ENCODE measurements at regions not wholly inside any gene's neighbourhood (a gene's known extent, or its start where the extent isn't known, plus 50 kb on each side); places are given as distances from the start of the nearest gene placed in this dataset.

- Histone ChIP-seq H3K36me3 (ENCODE audit: control insufficient read depth, insufficient read depth, low read length) (peaks cover 4% of the 10 kb centered on the region), H3K4me3 (ENCODE audit: extremely low read depth, insufficient read depth, low read length, poor library complexity, severe bottlenecking) (no peak overlapping the region), H3K4me1 (ENCODE audit: control insufficient read depth, insufficient read depth, low read length, poor library complexity, severe bottlenecking) (no peaks in the 10 kb centered on the region), H3K9me3 (ENCODE audit: control insufficient read depth, low read length) (no peaks in the 10 kb centered on the region), H3K27ac (ENCODE audit: low read depth, low read length, severe bottlenecking) (no peak overlapping the region)
- no CpG with 5 or more reads among the region's 2 CpGs for WGBS, 2 experiments (ENCODE audit: insufficient coverage in 2 of 2)
These were observed 109.8 kb upstream of the HNRNPU start for GRCh38 chr1:244974106-244974505.

DNA sequence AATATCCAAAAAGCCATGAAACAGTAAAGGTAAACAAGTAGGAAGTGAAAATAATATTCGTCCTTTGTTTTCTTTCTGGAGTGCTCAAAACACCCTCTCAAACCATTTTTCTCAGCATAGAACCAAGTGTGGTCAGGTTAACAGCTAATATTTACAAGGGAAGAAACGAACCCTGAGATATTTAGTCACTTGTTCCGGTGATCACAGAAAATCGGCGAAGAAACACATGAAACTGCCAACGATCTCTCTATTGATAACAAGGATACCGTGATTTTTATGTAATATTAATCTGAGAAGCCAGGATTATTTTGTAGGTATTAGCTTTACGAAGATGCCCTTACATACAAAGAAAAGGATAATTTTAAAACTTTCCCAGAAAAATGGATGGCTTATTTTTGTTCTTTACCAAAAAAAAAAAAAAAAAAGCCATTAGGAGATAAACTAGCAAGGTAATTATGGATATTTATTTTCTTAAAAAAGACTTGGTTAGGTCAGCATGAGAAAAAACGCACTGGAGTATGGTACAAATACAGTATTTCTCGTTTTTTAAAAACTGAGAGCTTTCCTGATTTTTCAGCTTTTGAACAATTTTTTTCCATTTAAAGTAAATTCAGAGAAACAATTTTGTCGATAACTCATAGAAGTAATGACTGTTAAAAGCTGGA is 107.3 kb upstream of the HNRNPU start:
- H3K4me1 ChIP-seq (ENCODE audit: control insufficient read depth, insufficient read depth, low read length, poor library complexity, severe bottlenecking) = peaks cover 4% of the 10 kb centered on the region
- H3K9me3 ChIP-seq (ENCODE audit: control insufficient read depth, low read length) = no peaks in the 10 kb centered on the region
- H3K4me3 ChIP-seq (ENCODE audit: extremely low read depth, insufficient read depth, low read length, poor library complexity, severe bottlenecking) = peak overlapping the region; percentile 65
- 15% methylated on average over 6 of the region's 11 CpGs; no CpG with 5 or more reads in 1 of the 2 experiments for WGBS, 2 experiments (ENCODE audit: insufficient coverage in 2 of 2)
- peak overlapping the region; percentile 100 for H3K27ac ChIP-seq (ENCODE audit: low read depth, low read length, severe bottlenecking)
- H3K36me3 ChIP-seq (ENCODE audit: control insufficient read depth, insufficient read depth, low read length) = peaks cover 4% of the 10 kb centered on the region

DNA sequence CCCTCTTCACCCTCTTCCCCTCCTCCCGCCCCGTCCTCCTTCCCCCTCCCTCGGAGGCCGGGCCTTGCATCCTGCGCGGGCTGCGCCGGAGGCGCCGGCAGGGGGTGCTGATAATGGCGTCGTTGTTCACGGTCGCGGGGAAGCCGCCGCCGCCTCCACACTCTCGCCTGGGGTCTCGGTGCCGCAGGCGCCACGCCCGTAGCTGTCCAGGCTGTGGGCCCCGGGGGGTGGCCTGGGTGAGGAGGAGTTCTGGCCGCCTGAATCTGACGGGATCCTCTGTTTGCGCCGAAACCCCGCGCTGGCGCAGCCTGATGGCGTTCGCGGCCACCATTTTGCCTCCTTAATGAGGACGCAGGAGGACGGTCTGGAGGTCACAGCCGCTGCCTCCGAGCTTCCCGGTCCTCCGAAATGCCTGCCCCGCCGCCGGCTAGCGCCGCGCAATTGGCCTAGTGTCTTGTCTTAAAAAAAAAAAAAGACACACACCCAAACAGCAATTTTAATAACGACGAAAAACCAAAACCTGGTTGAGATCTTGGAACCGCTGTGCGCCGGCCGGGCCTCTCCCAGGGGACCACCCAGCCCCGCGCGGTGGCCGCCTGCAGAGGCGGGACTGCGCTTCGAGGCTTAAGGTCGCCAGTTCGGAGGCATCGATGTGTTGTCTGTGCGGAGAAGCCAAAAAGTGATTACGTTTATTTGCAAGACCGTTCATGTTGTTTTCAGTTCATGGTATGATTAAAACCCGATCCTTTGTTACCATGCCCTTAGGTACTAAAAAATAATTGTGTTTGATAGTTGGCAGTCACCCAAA is 106.6 kb upstream of the HNRNPU start:
- Histone ChIP-seq H3K9me3 (ENCODE audit: control insufficient read depth, low read length) (no peaks in the 10 kb centered on the region), H3K36me3 (ENCODE audit: control insufficient read depth, insufficient read depth, low read length) (peaks cover 4% of the 10 kb centered on the region), H3K27ac (ENCODE audit: low read depth, low read length, severe bottlenecking) (peak overlapping the region; percentile 100), H3K4me1 (ENCODE audit: control insufficient read depth, insufficient read depth, low read length, poor library complexity, severe bottlenecking) (peaks cover 4% of the 10 kb centered on the region), H3K4me3 (ENCODE audit: extremely low read depth, insufficient read depth, low read length, poor library complexity, severe bottlenecking) (peak overlapping the region; percentile 65)
- 0% methylated on average over 51 to 61 of the region's 67 CpGs for WGBS, 2 experiments (ENCODE audit: insufficient coverage in 2 of 2)

- H3K27ac ChIP-seq (ENCODE audit: low read depth, low read length, severe bottlenecking) = peak overlapping the region; percentile 100
- H3K4me1 ChIP-seq (ENCODE audit: control insufficient read depth, insufficient read depth, low read length, poor library complexity, severe bottlenecking) = peaks cover 4% of the 10 kb centered on the region
- WGBS, 2 experiments (ENCODE audit: insufficient coverage in 2 of 2) = 1 to 2% methylated on average over 19 to 31 of the region's 55 CpGs
- peaks cover 3% of the 10 kb centered on the region for H3K36me3 ChIP-seq (ENCODE audit: control insufficient read depth, insufficient read depth, low read length)
- H3K4me3 ChIP-seq (ENCODE audit: extremely low read depth, insufficient read depth, low read length, poor library complexity, severe bottlenecking) = peak overlapping the region; percentile 65
- H3K9me3 ChIP-seq (ENCODE audit: control insufficient read depth, low read length) = no peaks in the 10 kb centered on the region
These were observed 105.9 kb upstream of the HNRNPU start for GRCh38 chr1:244970236-244970743.

DNA sequence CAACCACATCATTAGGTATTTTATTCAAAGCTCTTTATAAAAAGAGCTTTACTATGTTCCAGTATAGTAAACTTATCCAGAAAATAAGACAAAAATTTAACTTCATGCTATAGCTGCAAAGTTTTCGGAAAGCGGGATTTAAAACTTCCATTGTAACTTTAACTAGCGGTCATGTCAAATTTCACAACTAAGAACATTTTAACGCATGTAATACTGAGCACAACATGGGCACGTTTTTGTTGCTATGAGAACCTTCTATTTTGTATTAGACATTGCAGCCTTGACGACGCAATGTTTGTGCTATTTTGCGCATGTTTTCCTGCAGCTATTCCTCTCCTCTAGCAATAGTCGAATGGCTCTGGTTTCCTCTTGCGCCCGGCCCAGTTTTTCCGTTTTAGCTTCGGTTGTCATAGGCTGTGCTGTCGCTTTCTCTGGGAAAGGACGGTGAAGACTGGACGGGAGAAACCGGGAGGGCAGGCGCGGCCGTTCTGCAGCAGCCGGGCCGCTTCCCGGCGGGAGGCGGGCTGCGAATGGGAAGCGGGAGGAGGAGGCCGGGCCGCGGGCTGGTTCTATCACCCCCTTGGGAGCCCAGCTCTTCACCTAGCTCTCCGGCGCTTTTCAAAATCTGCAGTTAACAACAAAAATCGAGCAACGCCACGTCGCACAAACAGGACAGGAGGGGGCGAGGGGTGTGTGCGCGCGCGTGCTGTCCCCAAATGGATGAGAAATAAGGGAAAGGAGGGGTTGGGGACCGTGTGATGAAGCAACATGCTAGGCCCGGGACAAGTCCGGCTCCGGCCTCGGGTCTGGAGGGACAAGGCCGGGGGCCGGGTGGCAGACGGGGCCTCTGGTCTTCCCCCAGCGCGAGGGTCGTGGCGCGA is 105.3 kb upstream of the HNRNPU start:
- Histone ChIP-seq H3K4me3 (ENCODE audit: extremely low read depth, insufficient read depth, low read length, poor library complexity, severe bottlenecking) (peak overlapping the region; percentile 65), H3K9me3 (ENCODE audit: control insufficient read depth, low read length) (no peaks in the 10 kb centered on the region), H3K4me1 (ENCODE audit: control insufficient read depth, insufficient read depth, low read length, poor library complexity, severe bottlenecking) (peaks cover 4% of the 10 kb centered on the region), H3K27ac (ENCODE audit: low read depth, low read length, severe bottlenecking) (peak overlapping the region; percentile 100), H3K36me3 (ENCODE audit: control insufficient read depth, insufficient read depth, low read length) (no peaks in the 10 kb centered on the region)
- 5 to 7% methylated on average over 40 to 45 of the region's 54 CpGs for WGBS, 2 experiments (ENCODE audit: insufficient coverage in 2 of 2)

DNA sequence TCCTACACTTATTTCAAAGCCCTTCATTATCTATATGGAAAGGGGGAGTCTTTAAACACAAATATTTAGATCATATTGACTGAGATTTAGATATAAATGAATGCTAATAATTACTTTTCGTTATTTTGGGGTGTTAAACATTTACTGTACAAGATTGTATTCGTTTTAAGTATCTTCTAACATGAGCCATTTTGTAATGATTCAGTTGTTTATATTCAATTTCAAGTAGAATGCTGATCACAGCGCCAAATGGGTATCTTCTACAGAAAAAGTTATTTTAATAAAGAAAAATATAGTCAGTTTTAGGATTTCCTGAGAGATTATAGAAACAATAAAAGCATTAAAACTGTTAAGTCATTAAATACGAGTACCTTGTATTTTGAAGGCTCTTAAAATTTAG is 104.5 kb upstream of the HNRNPU start:
- Histone ChIP-seq H3K4me1 (ENCODE audit: control insufficient read depth, insufficient read depth, low read length, poor library complexity, severe bottlenecking) (peaks cover 9% of the 10 kb centered on the region), H3K27ac (ENCODE audit: low read depth, low read length, severe bottlenecking) (peak overlapping the region; percentile 100), H3K4me3 (ENCODE audit: extremely low read depth, insufficient read depth, low read length, poor library complexity, severe bottlenecking) (no peak overlapping the region), H3K9me3 (ENCODE audit: control insufficient read depth, low read length) (no peaks in the 10 kb centered on the region), H3K36me3 (ENCODE audit: control insufficient read depth, insufficient read depth, low read length) (no peaks in the 10 kb centered on the region)
- WGBS, 2 experiments (ENCODE audit: insufficient coverage in 2 of 2) = no CpG with 5 or more reads among the region's 4 CpGs

- no peak overlapping the region for H3K4me3 ChIP-seq (ENCODE audit: extremely low read depth, insufficient read depth, low read length, poor library complexity, severe bottlenecking)
- no peaks in the 10 kb centered on the region for H3K36me3 ChIP-seq (ENCODE audit: control insufficient read depth, insufficient read depth, low read length)
- H3K4me1 ChIP-seq (ENCODE audit: control insufficient read depth, insufficient read depth, low read length, poor library complexity, severe bottlenecking) = peaks cover 13% of the 10 kb centered on the region
- 70 to 79% methylated on average over 6 to 8 of the region's 12 CpGs for WGBS, 2 experiments (ENCODE audit: insufficient coverage in 2 of 2)
- peak overlapping the region; percentile 100 for H3K27ac ChIP-seq (ENCODE audit: low read depth, low read length, severe bottlenecking)
- H3K9me3 ChIP-seq (ENCODE audit: control insufficient read depth, low read length) = no peaks in the 10 kb centered on the region
These were observed 104.1 kb upstream of the HNRNPU start for GRCh38 chr1:244968471-244968871.

- no peak overlapping the region for H3K4me3 ChIP-seq (ENCODE audit: extremely low read depth, insufficient read depth, low read length, poor library complexity, severe bottlenecking)
- H3K4me1 ChIP-seq (ENCODE audit: control insufficient read depth, insufficient read depth, low read length, poor library complexity, severe bottlenecking) = peaks cover 18% of the 10 kb centered on the region
- H3K27ac ChIP-seq (ENCODE audit: low read depth, low read length, severe bottlenecking) = no peak overlapping the region
- H3K36me3 ChIP-seq (ENCODE audit: control insufficient read depth, insufficient read depth, low read length) = no peaks in the 10 kb centered on the region
- no peaks in the 10 kb centered on the region for H3K9me3 ChIP-seq (ENCODE audit: control insufficient read depth, low read length)
- WGBS, 2 experiments (ENCODE audit: insufficient coverage in 2 of 2) = no CpG with 5 or more reads among the region's 2 CpGs
These were observed 102.8 kb upstream of the HNRNPU start for GRCh38 chr1:244967159-244967558.

DNA sequence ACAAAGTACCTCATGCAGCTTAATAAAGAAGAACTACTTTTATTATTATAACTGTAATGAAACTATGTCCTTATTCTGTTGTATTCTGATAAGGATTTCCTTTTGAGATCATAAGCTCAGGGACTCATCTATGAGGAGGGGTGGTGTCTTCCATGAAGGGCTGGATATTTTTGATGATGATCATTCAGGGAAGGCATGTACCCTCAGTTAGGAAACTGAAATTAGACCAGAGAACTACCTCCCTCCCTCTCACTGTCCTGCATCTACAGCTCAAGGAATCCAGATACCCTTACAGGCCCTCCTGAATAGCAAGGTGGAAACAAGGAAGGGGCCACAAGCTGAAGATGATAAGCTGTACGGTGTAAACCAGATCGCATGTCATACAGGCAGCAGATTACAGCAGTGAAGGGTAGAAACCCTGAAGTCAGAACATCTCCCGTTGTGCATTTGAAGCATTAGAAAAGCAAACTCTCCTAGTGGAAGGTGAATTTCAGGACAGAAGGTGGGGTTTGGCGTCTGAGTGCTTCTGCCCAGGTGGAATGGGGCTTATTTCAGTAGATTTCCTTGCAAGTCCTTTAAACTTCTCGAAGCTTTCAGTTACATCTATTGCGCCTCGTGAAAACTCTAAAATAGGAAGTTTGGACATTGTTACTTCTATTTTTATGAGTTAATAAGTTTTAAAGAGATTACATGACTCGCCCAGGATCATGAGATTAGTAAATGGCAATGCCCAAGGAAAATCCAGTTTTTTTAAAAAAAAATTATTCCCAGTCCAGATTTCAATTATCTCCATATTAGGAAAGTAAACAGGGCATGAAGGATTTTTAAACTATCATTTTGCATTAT is 101.1 kb upstream of the HNRNPU start:
- Histone ChIP-seq H3K9me3 (ENCODE audit: control insufficient read depth, low read length) (no peaks in the 10 kb centered on the region), H3K4me1 (ENCODE audit: control insufficient read depth, insufficient read depth, low read length, poor library complexity, severe bottlenecking) (peaks cover 18% of the 10 kb centered on the region), H3K27ac (ENCODE audit: low read depth, low read length, severe bottlenecking) (peak overlapping the region; percentile 97), H3K36me3 (ENCODE audit: control insufficient read depth, insufficient read depth, low read length) (no peaks in the 10 kb centered on the region), H3K4me3 (ENCODE audit: extremely low read depth, insufficient read depth, low read length, poor library complexity, severe bottlenecking) (no peak overlapping the region)
- 90 to 98% methylated on average over 4 to 7 of the region's 8 CpGs for WGBS, 2 experiments (ENCODE audit: insufficient coverage in 2 of 2)

All from mesodermal cell (in vitro differentiated cells).